GM21786 (cell line): ENCODE measurements at regions not wholly inside any gene's neighbourhood (a gene's known extent, or its start where the extent isn't known, plus 50 kb on each side); places are given as distances from the start of the nearest gene placed in this dataset.

Experiments
- ATAC-seq: cut with Tn5 transposase; IDR thresholded peaks from one replicate; pipeline ENCODE4 v1.9.1; 2021; ENCODE audit not compliant: unreplicated experiment

DNA sequence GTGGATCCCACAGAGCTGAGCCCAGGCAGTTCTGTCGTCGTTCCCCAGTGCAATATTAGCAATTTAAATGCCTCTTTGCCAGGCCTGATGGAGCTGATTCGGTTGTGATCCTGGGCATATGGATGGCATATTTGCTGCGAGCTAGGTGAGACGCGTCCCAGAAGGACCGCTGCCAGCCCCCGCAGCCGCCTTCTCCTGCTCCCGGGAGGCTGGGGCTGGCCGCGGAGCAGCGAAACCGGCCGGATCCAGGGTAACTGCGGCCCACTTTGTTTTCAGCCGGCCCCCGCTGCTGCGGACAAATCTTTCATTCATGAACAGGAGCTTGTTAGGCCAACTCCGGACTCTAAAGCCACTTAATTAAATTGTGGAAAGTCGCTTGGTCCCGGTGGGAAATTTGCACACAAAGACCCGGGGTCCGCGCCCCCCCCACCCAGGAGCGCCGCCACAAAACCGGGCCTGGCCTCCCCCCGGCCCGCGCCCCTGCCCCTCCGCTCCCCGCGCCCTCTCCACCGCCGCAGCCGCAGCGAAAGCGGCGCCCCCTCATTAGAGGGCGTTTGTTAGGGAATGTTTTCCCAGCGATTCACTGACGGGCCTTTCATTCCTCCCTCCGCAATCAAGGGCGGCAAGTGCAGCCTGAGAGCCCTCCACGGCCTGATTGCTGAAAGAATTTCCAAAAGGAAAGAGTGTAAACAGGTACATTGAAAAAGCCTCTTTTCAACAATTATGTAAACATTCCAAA, 383.3 kb downstream of the RRAGC start:
- no peak for ATAC-seq

DNA sequence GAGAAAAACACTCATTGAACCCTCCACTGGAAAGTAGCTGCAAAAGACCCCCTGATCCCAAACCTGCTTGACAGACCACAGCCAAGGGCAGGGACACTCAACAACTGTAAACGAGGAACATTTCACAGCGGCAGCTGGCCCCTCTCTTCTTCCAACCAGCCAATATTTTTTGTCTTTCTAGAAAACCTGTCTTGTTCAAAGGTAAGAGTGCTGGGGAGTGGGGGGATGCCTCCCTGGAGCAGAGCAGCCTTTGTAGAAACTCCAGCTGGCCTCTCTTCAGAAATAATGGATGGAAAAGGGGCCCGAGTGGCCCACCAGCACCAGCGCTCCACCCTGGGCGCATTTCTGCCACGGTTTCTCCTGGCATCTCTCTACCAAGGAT, 384.0 kb downstream of the RRAGC start:
- ATAC-seq: no peak

DNA sequence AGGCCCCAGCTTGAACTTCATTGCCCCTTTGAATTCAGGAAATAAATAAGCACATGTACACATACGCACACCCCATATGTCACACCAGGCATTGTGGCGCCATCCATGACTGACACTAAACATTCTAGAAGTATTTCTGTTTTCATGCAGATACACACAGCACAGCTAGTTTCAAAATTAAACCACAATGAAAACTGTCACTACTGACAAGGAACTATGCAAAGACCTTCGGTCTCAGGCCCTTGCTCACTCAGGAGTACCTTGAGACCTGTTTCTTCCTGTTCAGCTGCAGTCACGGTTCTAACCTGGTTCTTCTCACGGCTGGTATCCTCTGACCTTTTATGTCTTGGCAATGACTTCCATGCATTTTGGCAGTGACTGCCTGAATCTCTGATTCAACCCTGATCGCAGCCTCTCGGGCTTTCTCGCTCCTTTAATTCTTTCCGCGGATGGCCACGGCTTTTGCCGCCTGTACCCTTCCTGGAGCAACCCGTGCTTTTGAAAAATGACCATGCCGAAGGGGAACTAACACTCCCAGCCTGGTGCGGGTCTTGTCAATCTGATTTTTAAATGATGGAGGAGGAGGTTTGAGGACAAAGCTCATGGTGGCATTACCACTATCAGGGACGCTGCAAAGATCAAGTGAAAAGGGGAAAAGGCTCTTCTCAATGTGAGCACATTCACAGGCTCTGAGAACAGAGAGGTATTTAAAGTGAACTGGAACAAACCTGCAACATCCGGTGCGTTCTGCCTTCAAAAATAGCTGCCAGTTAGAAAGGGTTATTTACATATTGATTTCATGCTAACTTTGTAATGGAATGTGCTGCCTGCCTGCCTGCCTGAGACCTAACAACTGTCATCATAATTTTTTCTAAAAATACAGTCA, 384.6 kb downstream of the RRAGC start:
- ATAC-seq: peak; percentile 86

DNA sequence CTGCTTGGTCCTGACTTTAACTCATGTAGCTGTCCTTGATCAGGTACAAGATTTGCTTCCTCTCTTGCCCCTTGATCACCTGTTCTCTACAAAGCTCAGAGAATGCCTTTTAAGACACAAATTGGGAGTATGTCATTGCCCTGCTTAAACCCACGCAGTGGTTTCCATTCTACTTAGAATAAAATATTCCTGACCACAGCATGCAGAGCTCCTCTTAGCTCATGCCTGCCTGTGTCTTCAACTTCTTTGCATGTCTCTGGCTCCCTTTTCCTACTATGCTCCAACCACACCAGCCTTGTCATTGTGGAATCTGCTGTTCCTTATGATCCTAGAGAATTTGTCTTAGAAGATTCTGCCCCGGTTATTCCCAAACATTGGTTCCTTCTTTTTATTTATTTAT, 393.1 kb downstream of the RRAGC start:
- no peak for ATAC-seq

DNA sequence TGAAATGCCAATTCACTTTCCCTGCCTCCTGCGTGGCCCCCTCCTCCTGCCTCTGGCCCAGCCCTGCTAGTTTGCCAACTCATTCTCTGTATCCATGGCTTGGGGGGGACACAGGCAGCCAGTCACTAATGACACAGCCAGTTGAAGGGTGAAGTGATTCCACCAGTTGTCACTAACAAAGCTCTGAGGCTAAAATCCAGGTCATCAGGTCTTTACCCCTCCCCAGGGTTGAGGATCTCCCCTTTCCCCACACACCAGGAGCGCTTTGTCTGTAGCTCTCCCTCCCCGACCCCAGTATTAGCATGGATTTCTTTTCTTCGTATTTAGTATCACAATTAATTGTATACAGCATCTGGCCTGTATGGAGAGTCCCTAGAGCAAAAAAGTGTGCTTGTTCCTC, 394.1 kb downstream of the RRAGC start:
- ATAC-seq: no peak

DNA sequence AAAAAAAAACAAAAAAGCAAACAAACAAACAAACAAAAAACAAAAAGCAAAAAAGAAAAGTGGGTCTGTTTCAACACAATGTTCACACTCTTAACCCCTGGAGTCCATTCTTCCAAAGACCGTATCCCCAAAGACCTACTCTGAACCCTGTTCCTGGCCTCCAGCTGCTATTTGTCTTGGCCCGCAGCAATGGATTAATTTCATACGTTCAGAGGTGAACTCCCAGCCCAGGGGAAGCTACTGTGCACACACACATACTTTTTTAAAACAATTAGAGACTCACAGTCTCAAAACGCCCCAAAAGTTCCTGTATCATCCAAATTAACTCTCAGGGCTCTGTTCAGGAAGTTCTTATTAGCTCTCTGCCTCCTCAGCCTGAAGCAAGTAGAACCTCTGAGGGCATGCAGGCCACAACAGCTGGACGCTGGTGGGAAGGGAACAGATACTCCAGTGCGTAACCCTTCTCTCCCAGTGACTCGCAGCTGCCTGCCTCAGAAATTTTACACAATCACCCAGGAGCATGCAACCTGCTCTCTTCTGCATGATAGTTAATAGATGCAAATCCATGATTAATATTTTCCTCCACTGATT, 395.4 kb downstream of the RRAGC start:
- ATAC-seq: no peak

GRCh38 chr1:38463074-38463473, 396.5 kb downstream of the RRAGC start:
- no peak for ATAC-seq

- ATAC-seq: no peak
Observed at GRCh38 chr1:38456531-38456876, 403.1 kb downstream of the RRAGC start.

- no peak for ATAC-seq
Observed at GRCh38 chr1:38455829-38456530, 403.6 kb downstream of the RRAGC start.

DNA sequence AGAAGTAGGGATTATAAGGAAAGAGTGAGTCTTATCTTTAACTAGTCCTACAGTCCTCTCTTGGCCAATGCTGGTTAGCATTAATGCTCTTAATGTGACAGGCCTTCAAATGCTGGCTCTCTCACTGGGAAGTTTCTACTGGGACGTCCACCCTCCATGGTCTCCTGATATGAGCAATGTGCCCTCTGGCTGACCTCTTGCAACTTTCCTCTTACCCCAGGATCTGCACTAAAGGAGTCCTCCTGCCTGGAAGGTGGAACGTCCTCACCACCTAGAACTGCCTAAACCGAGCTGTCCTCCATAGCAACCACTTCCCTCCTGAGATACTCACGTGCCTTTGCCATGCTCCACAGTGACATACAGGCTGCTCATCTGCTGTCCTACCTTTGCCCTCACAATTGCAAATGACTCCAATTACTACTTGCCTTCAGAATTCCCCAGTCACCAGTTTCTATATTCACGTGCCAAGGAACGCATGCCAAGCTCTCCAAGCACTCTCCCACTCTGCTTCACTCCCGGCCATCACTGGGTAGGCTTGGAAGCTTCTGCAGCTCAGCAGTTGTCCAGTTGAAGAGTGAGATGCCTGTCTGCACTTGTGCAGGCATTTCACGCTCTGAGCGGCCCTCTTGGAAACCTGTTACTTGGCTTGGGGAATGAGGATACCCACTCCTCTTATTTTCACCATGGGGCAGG, 404.7 kb downstream of the RRAGC start:
- ATAC-seq: no peak

- ATAC-seq: no peak
Observed at GRCh38 chr1:38454236-38454635, 405.3 kb downstream of the RRAGC start.

GRCh38 chr1:38452246-38452645, 405.7 kb upstream of the POU3F1 start:
- no peak for ATAC-seq

DNA sequence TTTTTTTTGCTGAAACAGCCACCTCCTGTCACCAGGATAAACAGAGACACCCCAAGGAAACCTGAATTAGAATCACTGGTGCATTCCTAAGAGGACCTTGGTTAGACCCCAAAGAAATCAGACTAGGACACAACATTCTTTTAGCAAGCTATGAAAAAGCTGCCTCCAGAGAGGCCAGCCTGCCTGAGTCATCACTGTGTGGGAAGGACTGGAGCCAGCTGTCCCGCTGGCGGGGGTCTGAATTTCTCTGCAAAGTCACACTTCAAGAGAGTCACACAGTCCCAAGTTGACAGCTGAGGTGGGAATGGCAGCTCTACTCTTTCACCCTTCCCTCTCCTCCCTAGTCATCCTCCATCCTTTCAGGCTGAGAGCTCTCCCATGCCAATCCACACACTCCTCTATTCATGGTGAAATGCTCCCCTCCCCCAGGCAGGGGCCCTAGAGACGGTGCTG, 405.0 kb upstream of the POU3F1 start:
- ATAC-seq: no peak

DNA sequence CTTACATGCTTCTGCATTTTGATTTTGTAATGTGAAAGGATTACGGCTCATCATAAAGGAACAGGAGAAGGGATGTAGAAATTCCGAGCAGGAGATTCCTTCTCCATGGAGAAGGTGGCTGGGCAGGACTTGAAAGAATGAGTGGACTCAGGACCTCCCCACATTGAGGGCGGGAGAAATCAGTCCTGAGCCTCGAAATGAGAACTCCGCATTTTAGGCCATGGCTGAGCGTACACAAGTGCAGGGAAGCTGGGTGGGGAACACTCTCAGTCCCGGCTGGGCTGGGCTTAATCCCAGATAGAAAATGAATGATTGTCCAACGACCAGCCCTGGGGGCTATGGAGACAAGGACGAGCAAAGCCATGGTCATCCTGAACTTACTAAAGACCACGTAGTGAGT, 402.3 kb upstream of the POU3F1 start:
- no peak for ATAC-seq

GRCh38 chr1:38446936-38447335, 400.3 kb upstream of the POU3F1 start:
- ATAC-seq: no peak

GRCh38 chr1:38444770-38445442, 398.3 kb upstream of the POU3F1 start:
- ATAC-seq: no peak

DNA sequence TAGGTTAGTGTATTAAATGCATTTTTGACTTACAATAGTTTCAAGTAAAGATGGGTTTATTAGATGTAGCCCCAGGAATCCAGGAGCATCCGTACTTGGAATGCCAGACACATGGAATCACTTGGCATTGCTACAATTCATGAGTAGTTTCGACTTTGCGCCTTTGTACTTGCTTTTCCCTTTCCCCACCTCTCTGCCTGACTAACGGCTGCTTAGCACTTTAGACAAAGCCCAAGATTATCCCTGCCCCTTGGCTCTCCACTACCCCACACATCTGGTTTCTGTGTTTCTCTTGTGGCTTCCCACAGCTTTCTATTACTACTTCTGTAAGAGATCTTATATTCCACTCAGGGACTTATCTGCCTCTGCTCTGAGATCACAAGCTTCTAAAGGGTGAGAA, 397.7 kb upstream of the POU3F1 start:
- no peak for ATAC-seq

- no peak for ATAC-seq
Observed at GRCh38 chr1:38440402-38440801, 393.8 kb upstream of the POU3F1 start.

DNA sequence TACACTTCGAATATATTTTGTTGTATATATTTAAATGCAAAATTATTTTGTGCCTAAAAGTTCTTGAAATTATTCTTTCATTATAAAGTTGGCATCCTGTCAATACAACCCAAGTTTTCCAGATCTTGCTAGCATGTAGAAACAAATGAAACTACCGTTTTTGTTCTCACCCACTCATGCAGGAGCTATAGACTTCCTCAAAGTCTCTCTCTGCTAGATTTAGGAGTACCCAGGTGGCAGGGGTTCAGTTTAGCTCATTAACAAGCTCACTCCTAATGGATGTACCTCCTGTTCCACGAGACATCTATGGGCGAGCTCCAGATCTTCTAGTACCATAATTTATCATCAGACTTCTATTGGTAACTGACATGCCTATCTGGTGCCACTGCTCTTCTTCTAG, 390.2 kb upstream of the POU3F1 start:
- ATAC-seq: no peak

DNA sequence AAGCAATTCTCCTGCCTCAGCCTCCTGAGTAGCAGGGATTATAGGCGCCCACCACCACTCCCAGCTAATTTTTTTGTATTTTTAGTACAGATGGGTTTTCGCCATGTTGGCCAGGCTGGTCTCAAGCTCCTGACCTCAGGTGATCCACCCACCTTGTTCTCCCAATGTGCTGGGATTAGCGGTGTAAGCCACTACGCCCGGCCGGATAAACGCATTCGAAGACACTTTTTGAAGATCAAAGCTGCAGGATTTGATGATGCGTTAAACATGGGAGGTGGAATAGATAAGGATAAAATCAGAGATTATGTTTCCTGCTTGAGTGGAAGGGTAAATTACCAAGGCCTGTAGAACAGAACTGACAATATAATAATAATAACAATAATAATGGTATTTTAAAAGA, 389.4 kb upstream of the POU3F1 start:
- no peak for ATAC-seq
